T-helper 1 cell treated with Interleukin-12 subunit alpha and Interleukin-12 subunit beta and Interleukin-4 antibody, amounts not matched to agents 30 μg/mL and 1 μg/mL, for 36 hours (primary cell): ENCODE measurements at regions not wholly inside any gene's neighbourhood (a gene's known extent, or its start where the extent isn't known, plus 50 kb on each side); places are given as distances from the start of the nearest gene placed in this dataset.

ENCODE experiments used
- H3K27ac Mint-ChIP-seq: one replicate; pipeline ENCODE4 v1.8.0; 2021; ENCODE audit warnings: mild to moderate bottlenecking, mixed read lengths
- H3K27me3 Mint-ChIP-seq: one replicate; pipeline ENCODE4 v1.8.0; 2021; ENCODE audit warnings: low read depth, mixed read lengths
- H3K36me3 Mint-ChIP-seq: one replicate; pipeline ENCODE4 v1.8.0; 2021; ENCODE audit warnings: low read depth, mixed read lengths
- H3K4me1 Mint-ChIP-seq: one replicate; pipeline ENCODE4 v1.8.0; 2021; ENCODE audit warnings: low read depth, mixed read lengths
- H3K4me3 Mint-ChIP-seq: one replicate; pipeline ENCODE4 v1.8.0; 2021; ENCODE audit warnings: mild to moderate bottlenecking, moderate library complexity, mixed read lengths
- H3K9me3 Mint-ChIP-seq: one replicate; pipeline ENCODE4 v1.8.0; 2021; ENCODE audit warnings: mixed read lengths

DNA sequence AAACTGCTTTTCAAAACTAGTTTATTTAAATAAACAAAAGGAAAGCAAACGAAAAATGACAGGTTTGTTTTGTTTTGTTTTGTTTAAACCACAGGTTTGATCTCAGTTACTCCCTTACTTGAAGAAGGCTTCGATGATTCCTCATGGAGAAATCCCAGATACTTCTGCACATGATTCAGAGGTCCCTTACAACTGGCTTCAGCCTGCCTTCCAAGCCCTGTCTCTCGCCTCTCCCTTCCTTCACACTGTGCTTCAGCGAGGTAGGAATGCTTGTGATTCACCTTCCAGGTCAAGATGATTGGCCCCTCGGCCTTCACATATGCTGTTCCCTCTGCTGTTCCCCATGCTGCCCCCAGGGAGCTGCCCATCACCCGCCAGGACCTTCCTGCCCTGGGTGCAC is 104.1 kb upstream of the ITGA6 start:
- H3K27me3 Mint-ChIP-seq, result peaks cover 4% of the 10 kb centered on the region
- peaks cover 4% of the 10 kb centered on the region for H3K9me3 Mint-ChIP-seq
- H3K27ac Mint-ChIP-seq, result no peak overlapping the region
- no peaks in the 10 kb centered on the region for H3K36me3 Mint-ChIP-seq
- H3K4me1 Mint-ChIP-seq, result peaks cover 2% of the 10 kb centered on the region
- H3K4me3 Mint-ChIP-seq, result no peak overlapping the region

DNA sequence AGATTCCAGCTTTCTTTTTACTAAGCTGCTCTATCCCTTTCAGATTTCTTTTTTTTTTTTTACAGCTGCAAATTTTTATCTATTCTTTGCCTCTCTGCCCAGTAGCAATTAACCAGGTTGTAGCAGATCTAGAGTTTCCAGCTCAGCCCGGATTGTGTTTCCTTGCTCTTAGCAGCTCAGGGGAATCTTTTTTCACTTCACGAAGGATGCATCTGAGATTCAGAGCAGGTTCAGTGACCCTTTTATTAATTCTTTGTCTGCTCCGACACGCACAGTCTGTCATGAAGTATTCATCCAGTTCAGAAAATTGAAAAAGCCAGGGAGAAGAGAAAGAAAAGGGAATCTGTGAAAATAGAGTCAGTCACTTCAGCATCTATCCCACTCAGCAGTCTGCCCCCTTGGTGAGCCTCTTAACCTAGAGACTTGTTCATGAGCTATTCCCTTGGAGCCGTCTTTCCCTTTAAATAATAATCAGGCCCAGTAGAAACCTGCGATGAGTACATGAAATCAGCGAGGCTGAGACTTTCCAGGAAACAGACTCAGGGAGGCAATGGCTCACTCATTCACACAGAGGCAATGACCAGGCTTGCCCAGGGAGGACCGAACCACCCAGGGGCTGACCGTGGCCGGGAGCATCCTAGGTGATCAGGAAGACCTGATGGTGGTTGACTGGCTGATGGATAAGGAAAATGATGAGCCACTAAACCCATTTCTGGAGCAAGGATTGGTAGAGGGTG is 103.4 kb upstream of the ITGA6 start:
- Mint-ChIP-seq H3K27ac (no peak overlapping the region), H3K36me3 (no peaks in the 10 kb centered on the region), H3K27me3 (peaks cover 4% of the 10 kb centered on the region), H3K4me1 (peaks cover 2% of the 10 kb centered on the region), H3K4me3 (no peak overlapping the region), H3K9me3 (peaks cover 4% of the 10 kb centered on the region)

DNA sequence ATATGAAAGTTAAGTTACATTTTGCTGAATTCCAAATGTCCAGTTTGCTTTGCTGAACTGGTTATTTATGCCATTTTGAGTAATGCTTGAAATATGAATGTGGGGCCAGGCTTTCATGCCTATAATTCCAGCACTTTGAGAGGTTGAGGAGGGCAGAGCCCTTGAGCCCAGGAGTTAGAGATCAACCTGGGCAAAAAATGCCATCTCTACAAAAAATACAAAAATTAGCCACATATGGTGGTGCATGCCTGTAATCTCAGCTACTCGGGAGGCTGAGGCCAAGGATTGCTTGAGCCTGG is 101.2 kb upstream of the ITGA6 start:
- Mint-ChIP-seq H3K36me3 (peaks cover 1% of the 10 kb centered on the region), H3K27me3 (peaks cover 6% of the 10 kb centered on the region), H3K4me3 (no peak overlapping the region), H3K4me1 (peaks cover 2% of the 10 kb centered on the region), H3K27ac (no peak overlapping the region), H3K9me3 (peaks cover 4% of the 10 kb centered on the region)

DNA sequence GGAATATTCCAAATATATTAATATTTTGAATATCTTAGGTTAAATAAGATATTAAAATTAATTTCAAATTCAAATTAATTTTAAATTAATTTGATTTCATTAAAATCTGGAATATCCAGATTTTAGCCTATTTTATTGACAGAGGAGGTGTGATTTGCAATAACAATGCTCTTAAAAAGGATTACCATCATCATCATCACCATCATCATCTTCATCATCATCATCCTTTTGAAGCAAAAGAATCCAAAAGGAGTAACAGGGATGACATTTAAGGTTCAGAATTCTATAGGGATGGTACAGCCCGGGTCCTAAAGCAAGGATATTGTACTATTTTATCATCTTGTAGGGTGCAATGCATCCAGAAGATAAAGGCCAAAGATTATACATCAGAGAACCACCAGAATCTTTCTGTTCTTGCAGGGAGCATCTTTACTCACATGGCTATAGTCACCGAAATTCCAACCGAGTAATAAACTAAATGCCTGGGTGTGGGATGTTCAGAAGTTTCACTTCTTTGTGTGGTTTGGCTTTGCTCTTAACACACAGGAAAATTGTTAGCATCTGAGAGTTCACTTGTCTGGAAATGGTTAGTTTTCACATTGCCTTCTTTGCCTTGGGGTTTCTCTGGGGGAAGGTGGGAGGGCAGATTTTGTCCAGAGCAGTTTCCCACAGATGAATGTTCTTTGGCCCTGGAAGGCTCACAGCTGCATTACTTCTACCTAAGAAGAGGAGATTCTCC is 99.1 kb upstream of the ITGA6 start:
- H3K4me1 Mint-ChIP-seq, result peaks cover 2% of the 10 kb centered on the region
- H3K4me3 Mint-ChIP-seq, result no peak overlapping the region
- peaks cover 2% of the 10 kb centered on the region for H3K36me3 Mint-ChIP-seq
- H3K27me3 Mint-ChIP-seq, result peaks cover 6% of the 10 kb centered on the region
- no peaks in the 10 kb centered on the region for H3K9me3 Mint-ChIP-seq
- no peak overlapping the region for H3K27ac Mint-ChIP-seq

GRCh38 chr2:172329416-172329773 is 98.0 kb upstream of the ITGA6 start:
- Mint-ChIP-seq H3K36me3 (peaks cover 2% of the 10 kb centered on the region), H3K9me3 (no peaks in the 10 kb centered on the region), H3K27ac (no peak overlapping the region), H3K4me3 (no peak overlapping the region), H3K4me1 (peaks cover 2% of the 10 kb centered on the region), H3K27me3 (peaks cover 3% of the 10 kb centered on the region)

- Mint-ChIP-seq H3K36me3 (peaks cover 2% of the 10 kb centered on the region), H3K4me3 (no peak overlapping the region), H3K4me1 (peaks cover 2% of the 10 kb centered on the region), H3K27me3 (peaks cover 3% of the 10 kb centered on the region), H3K27ac (no peak overlapping the region), H3K9me3 (no peaks in the 10 kb centered on the region)
These were observed 97.4 kb upstream of the ITGA6 start for GRCh38 chr2:172329774-172330671.

GRCh38 chr2:172332507-172332906 is 94.9 kb upstream of the ITGA6 start:
- Mint-ChIP-seq H3K9me3 (no peaks in the 10 kb centered on the region), H3K27ac (no peak overlapping the region), H3K27me3 (peaks cover 3% of the 10 kb centered on the region), H3K4me1 (no peaks in the 10 kb centered on the region), H3K36me3 (peaks cover 2% of the 10 kb centered on the region), H3K4me3 (no peak overlapping the region)

- no peaks in the 10 kb centered on the region for H3K9me3 Mint-ChIP-seq
- peaks cover 3% of the 10 kb centered on the region for H3K27me3 Mint-ChIP-seq
- no peak overlapping the region for H3K4me3 Mint-ChIP-seq
- H3K36me3 Mint-ChIP-seq, result peaks cover 2% of the 10 kb centered on the region
- no peak overlapping the region for H3K27ac Mint-ChIP-seq
- H3K4me1 Mint-ChIP-seq, result no peaks in the 10 kb centered on the region
These were observed 94.0 kb upstream of the ITGA6 start for GRCh38 chr2:172333235-172333977.

GRCh38 chr2:172333978-172334330 is 93.4 kb upstream of the ITGA6 start:
- peaks cover 3% of the 10 kb centered on the region for H3K27me3 Mint-ChIP-seq
- H3K9me3 Mint-ChIP-seq, result no peaks in the 10 kb centered on the region
- H3K27ac Mint-ChIP-seq, result no peak overlapping the region
- peaks cover 2% of the 10 kb centered on the region for H3K36me3 Mint-ChIP-seq
- H3K4me1 Mint-ChIP-seq, result peaks cover 3% of the 10 kb centered on the region
- H3K4me3 Mint-ChIP-seq, result no peak overlapping the region

GRCh38 chr2:172334988-172335387 is 92.4 kb upstream of the ITGA6 start:
- Mint-ChIP-seq H3K4me1 (peaks cover 13% of the 10 kb centered on the region), H3K4me3 (no peak overlapping the region), H3K27me3 (peaks cover 3% of the 10 kb centered on the region)

DNA sequence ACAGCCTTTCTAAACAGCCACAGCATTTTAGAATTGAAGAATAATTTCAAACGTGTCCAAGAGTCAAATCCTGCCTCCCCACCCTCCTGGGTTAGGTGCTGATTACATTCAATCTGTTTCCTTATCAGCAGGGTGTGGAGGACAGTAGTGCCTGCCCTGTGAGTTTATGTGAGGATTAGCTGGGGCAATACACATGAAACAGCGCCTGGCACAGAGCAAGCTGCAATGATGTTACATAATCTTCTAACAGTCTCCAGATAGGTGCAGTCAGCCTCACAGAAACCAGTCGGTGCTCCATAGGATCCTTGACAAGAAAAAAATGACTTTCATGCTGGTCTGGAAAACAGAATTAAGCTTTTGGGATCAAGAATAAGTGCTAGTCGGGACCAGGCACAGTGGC is 91.7 kb upstream of the ITGA6 start:
- Mint-ChIP-seq H3K4me3 (no peak overlapping the region), H3K9me3 (no peaks in the 10 kb centered on the region), H3K27ac (no peak overlapping the region), H3K36me3 (peaks cover 2% of the 10 kb centered on the region), H3K4me1 (peaks cover 20% of the 10 kb centered on the region), H3K27me3 (peaks cover 3% of the 10 kb centered on the region)

More at GRCh38 chr2:172334988-172335387, 92.4 kb upstream of the ITGA6 start:
- Mint-ChIP-seq H3K9me3 (no peaks in the 10 kb centered on the region), H3K27ac (no peak overlapping the region), H3K36me3 (peaks cover 2% of the 10 kb centered on the region)

DNA sequence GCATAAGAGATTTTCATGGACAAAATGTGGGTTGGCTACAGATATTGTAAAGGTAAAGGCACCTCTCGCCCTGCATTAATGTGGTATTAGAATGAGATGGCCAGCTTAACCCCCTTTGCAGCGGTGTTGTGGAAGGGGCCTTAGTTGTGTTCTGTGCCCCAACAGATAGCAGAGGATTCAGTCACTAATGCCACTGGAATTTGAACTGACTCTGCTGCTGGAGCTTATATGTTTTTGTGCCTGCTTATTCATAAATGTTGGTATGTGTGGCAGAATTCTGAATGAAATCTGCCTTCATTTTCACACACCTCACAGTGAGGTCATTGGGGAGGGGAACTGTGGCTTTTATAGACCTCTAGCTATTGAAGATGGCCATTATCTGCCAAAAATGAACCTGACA is 90.7 kb upstream of the ITGA6 start:
- Mint-ChIP-seq H3K9me3 (no peaks in the 10 kb centered on the region), H3K27me3 (no peaks in the 10 kb centered on the region), H3K27ac (no peak overlapping the region), H3K4me1 (peaks cover 20% of the 10 kb centered on the region), H3K4me3 (no peak overlapping the region), H3K36me3 (no peaks in the 10 kb centered on the region)

GRCh38 chr2:172339371-172340010 is 87.9 kb upstream of the ITGA6 start:
- peak overlapping the region; percentile 45 for H3K4me3 Mint-ChIP-seq
- H3K4me1 Mint-ChIP-seq, result peaks cover 20% of the 10 kb centered on the region
- H3K36me3 Mint-ChIP-seq, result no peaks in the 10 kb centered on the region
- H3K27me3 Mint-ChIP-seq, result no peaks in the 10 kb centered on the region
- H3K9me3 Mint-ChIP-seq, result peaks cover 13% of the 10 kb centered on the region
- H3K27ac Mint-ChIP-seq, result peak overlapping the region; percentile 16

GRCh38 chr2:172340394-172340793 is 87.0 kb upstream of the ITGA6 start:
- Mint-ChIP-seq H3K4me1 (peaks cover 20% of the 10 kb centered on the region), H3K27me3 (no peaks in the 10 kb centered on the region), H3K36me3 (no peaks in the 10 kb centered on the region), H3K9me3 (peaks cover 14% of the 10 kb centered on the region), H3K4me3 (peak overlapping the region; percentile 45), H3K27ac (no peak overlapping the region)
